HG03571 (cell line): ENCODE measurements at regions not wholly inside any gene's neighbourhood (a gene's known extent, or its start where the extent isn't known, plus 50 kb on each side); places are given as distances from the start of the nearest gene placed in this dataset.
"Not testable (repeated sequence)": the region's sequence is repeated elsewhere in the genome, so short reads cannot be mapped to it uniquely, and the experiment has no call there.

ENCODE experiments used
- ATAC-seq: cut with Tn5 transposase; IDR thresholded peaks from one replicate; pipeline ENCODE4 v1.9.1; 2021; ENCODE audit not compliant: unreplicated experiment

GRCh38 chr1:98575955-98576354 is 85.6 kb upstream of the SNX7 start:
- no peak for ATAC-seq

DNA sequence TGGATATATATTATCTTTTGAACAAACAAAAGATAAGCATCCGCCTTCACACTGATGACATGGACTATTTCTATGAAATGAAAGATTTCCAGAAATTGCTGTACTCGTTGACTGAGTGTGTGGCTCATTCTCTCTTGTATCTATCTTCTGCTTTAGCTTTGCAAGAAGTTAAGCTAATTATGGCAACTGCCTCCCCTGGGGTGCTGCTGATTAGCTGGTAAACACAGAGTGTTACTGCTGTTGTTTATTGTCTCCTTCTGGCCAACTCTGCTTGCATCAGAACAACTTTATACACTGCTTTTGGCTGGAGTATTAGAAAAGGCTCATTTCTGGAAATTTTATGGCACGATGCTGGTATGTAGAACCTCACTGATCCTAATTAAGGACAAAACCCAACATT is 95.6 kb upstream of the SNX7 start:
- no peak for ATAC-seq

GRCh38 chr1:98559291-98559690 is 102.2 kb upstream of the SNX7 start:
- no peak for ATAC-seq

DNA sequence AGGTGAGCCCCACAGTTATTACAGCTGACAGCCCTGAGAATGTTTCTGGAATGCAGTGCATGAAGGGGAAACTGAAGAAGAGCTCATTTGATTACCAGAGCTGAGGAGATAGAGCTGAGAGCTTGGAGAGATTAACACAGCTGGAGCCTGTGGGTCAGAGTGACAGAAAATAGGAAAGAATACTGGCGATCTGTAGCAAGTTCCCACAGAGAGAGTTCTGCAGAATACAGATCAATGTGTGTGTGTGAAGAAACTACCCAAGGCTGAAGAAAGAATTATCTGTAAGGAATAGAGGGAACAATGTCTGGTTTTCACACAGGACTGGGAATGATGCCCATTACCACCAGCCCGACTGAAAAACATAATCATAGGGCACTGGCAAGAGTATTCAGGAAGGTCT is 103.6 kb upstream of the SNX7 start:
- ATAC-seq, result no peak

- no peak for ATAC-seq
Observed at GRCh38 chr1:98556521-98557158, 104.9 kb upstream of the SNX7 start.

DNA sequence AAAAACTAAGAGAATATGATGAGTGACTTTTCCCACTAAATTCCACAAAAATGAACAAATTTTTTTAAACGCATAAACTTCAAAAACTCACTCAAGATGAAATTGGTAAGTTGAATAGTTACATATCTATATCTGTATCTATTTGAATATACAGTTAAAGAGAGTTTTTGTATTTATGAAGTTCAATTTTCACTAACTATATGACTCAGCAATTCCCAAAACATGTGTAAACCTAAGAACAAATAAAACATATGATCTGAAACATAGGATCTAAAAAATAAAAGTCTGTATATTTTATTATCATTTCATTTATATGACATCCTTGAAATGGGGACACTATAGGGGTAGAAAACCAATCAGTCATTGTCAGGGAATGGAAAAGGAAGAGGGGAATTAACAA is 105.7 kb upstream of the SNX7 start:
- ATAC-seq, result no peak

DNA sequence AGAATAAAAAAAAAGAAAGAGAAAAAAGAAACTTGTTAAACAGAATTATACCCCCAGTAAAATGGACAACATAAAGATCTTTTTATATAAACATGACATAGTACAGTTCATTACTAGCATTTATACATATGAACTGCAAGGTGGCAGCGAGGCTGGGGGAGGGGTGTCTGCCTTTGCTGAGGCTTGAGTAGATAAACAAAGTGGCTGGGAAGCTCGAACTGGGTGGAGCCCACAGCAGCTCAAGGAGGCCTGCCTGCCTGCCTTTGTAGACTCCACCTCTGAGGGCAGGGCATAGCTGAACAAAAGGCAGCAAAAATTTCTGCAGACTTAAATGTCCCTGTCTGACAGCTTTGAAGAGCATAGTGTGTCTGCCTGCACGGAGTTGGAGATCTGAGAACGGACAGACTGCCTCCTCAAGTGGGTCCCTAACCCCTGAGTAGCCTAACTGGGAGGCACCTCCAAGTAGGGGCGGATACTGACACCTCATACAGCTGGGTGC is 108.9 kb upstream of the SNX7 start:
- ATAC-seq, result not testable (repeated sequence)

DNA sequence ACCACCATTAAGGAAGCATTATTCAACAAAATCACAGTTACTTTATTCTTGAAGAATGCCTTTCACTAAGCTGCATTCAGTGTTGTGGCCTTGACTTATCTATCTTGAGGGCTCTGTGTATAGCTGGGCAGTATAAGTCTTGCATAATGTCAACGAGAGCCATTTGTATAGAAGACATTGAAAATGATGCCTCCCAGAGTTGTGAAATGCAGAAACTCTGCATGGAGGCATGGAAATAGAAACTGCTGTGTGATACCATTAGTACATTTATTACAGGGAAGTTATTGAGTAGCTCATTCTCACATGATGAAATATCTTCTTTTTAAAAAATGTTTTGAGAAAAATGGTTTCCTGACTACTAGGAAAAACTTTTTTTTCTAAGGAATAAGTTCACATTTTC is 111.4 kb upstream of the SNX7 start:
- ATAC-seq, result no peak

DNA sequence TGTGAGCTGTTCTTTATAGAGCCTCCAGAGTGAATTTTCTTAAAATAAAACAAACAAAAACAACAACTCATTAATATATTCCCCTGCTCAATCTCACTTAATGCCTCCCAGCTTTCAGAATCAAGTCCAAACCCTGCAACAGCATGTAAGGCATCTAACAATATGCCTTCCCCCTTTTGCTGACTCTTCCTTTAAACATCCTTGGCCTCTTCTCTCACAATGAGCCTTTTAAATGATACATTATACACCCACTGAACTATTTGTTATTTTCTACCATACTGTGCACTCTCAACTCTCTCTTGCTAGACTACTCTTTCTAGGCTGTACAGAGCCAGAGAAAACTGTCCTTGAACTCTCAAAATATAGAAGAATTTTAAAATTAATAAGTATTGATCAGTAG is 115.2 kb upstream of the SNX7 start:
- ATAC-seq, result no peak

DNA sequence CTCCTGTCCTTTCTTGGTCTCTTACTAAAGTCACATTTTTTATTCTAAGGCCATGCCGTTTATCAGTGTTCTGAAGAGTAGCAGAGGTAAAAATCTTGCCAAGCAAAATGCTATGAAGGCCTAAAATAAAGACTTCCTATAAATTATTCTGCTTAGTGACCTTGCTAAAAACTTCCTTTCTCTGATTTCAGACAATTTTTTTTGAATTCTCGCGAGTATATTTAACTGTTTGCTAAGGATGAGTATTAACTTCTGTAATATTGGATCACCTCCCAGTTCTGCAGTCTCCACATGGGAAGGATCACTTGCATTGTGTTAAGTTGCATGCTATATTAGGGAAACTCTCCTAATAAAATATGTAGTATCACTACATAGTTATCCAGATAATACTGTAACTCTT is 123.4 kb upstream of the SNX7 start:
- no peak for ATAC-seq

DNA sequence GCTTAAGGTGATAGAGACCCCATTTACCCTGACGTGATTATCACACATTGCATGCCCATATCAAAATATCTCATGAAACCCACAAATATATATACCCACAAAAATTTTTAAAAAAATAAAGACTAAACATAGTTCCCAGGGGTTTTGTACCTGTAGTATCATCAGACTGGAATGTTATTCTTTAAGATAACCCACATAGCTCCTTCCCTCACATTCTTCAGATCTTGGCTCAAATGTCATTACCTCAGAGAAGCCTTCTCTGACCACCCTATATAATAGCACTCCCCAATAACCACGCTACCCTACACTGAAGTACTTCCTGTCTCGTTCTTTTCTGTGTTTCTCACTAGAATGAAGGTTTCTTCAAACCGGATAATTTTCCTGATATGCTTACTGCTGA is 138.3 kb upstream of the SNX7 start:
- no peak for ATAC-seq

- no peak for ATAC-seq
Observed at GRCh38 chr1:98516306-98516705, 145.2 kb upstream of the SNX7 start.

DNA sequence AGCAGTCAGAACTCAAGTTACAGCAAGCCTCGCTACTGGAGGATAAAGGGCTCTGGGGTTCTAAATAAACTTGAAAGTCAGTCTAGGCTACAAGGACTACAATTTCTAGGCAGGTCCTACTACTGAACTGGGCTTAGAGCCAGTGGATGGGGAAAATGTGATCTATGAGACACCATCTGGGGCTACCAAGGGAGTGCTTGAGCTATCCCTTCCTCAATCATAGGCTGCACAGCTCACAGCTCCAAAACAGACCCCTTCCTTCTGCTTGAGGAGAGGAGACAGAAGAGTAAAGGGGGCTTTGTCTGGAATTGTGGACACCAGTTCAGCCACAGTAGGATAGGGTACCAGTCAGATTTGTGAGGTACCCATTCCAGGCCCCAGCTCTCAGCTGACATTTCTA is 145.8 kb upstream of the SNX7 start:
- ATAC-seq, result no peak

- not testable (repeated sequence) for ATAC-seq
Observed at GRCh38 chr1:98512216-98512615, 149.3 kb upstream of the SNX7 start.

DNA sequence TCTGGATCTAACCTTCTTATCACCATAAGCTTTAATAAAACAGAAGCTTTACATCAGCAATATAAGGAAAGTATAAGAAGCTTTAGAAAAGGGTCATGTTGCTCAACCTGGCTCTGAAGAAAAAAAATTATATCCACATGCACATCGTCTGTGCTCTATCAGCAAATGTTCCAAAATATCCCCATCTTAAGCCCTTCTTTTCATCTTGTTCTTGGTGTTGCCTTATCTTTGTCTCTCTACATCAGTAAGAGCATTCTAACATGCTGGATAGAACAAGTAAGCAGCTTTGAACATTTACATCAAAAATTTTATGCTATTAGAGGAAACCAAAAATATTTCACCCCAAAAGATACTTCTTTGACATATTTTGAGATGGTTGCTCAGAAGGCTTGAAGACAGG is 157.8 kb upstream of the SNX7 start:
- no peak for ATAC-seq

DNA sequence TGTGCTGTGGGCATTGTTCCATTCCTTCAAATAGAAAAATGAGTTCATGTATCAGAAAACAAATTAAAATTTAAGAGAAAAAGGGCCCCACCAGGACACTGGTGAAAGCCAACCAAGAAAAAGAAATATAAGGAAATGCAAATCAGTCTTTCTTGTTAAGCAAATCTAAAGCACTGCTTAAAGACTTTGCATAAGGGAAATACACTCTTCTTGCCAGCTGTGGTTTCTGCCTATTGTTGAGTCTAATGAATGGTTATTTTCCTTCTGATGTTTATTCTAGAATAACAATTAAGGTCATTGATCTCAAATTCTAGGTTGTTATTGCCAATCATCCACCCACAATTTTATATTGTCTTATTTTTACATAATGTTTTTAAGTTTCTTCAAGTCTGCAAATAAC is 158.6 kb upstream of the SNX7 start:
- no peak for ATAC-seq

DNA sequence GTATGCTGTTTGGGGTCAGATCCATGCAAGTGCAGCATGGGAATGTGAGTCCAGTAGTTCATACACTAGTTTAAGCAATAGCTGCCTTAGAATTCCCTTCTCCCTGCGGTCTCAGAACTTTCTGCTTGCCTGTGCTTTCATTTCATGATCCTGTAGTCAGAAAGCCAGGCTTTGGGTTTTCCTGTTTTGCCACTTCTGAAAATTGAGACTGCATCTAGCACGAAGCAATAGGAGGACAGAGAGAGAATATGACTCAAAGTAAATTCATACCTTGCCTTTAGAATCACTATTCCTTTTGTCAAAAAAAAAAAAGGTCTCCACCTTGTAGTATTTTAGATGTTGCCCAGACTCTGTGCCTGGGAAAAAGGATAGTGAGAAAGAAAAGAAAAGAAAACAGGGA is 161.2 kb upstream of the SNX7 start:
- no peak for ATAC-seq

- ATAC-seq, result no peak
Observed at GRCh38 chr1:98498651-98499050, 162.9 kb upstream of the SNX7 start.

DNA sequence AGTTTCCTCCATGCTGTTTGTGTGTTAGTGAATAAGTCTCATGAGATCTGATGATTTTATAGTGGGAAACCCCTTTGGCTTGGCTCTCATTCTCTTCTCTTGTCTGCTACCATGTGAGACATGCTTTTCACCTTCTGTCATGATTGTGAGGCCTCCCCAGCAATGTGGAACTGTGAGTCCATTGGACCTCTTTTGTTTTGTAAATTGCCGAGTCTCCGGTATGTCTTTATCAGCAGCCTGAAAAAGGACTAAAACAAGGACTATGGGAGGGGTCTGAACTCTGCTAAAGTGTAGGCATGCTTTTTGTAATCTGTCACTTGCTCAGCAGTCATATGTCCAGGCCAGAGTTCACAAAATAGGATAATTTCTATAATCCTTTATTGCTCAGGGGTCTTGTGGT is 164.0 kb upstream of the SNX7 start:
- ATAC-seq, result no peak

GRCh38 chr1:98496256-98496995 is 165.1 kb upstream of the SNX7 start:
- ATAC-seq, result no peak

DNA sequence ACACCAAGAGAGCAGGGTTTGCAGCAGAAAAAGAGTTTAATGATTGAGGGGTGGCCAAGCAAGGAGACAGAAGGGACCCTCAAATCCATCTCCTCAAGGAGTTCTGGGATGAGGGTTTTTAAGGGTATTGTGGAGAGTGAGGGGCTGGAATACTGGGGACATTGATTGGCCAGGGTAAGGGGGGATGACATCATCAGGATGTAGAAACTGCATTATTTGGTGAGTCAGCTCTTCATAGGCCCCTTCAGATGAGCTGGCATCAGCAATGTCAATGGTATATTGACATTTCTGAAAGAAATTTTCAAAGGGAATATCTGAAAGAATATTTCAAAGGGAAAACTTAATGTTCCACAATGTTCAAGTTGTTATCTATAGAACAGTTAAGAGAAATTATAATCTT is 168.1 kb upstream of the SNX7 start:
- no peak for ATAC-seq

DNA sequence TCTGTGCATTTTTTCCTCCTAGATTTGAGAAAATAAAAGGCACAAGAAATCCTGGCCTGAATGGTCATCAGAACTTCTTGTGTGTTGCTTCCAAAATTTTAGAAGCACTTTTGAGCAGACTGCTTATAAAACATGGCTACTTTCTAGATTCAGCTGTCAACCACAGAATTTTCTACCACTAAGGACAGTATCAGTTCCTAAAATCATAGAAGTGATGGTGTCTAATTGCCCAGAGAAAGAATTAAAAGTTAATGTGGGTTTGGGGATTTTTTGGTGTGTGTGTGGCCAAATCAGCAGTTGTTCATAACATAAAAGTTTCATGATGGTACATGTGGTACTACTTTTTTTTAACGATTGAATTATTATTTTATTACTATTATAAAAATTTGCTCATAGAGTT is 171.4 kb upstream of the SNX7 start:
- no peak for ATAC-seq

GRCh38 chr1:98487620-98488019 is 173.9 kb upstream of the SNX7 start:
- no peak for ATAC-seq
